ENCODE measurements at regions not wholly inside any gene's neighbourhood (a gene's known extent, or its start where the extent isn't known, plus 50 kb on each side); places are given as distances from the start of the nearest gene placed in this dataset.

- no peak for DNase-seq
- Histone ChIP-seq H3K36me3 (ENCODE audit: control insufficient read depth, insufficient read depth, low read length) (no peaks in the 10 kb centered on the region), H3K27ac (ENCODE audit: insufficient read depth, low read length, poor library complexity, severe bottlenecking) (no peak overlapping the region), H3K4me1 (ENCODE audit: control insufficient read depth, insufficient read depth, low read length, poor library complexity, severe bottlenecking) (peaks cover 8% of the 10 kb centered on the region), H3K27me3 (replicated peaks; ENCODE audit: control insufficient read depth, insufficient read depth, low read length, poor library complexity, severe bottlenecking) (peaks cover 20% of the 10 kb centered on the region), H3K4me3 (ENCODE audit: insufficient read depth, low read depth, low read length, poor library complexity, severe bottlenecking) (no peak overlapping the region), H3K9me3 (ENCODE audit: control insufficient read depth, low read length) (no peaks in the 10 kb centered on the region)
Observed at GRCh38 chr1:39085174-39085573, 59.0 kb downstream of the NDUFS5 start.

- H3K4me1 ChIP-seq (ENCODE audit: control insufficient read depth, insufficient read depth, low read length, poor library complexity, severe bottlenecking) = peaks cover 6% of the 10 kb centered on the region
- H3K27me3 ChIP-seq (replicated peaks; ENCODE audit: control insufficient read depth, insufficient read depth, low read length, poor library complexity, severe bottlenecking) = peaks cover 12% of the 10 kb centered on the region
- no peak overlapping the region for H3K4me3 ChIP-seq (ENCODE audit: insufficient read depth, low read depth, low read length, poor library complexity, severe bottlenecking)
- H3K27ac ChIP-seq (ENCODE audit: insufficient read depth, low read length, poor library complexity, severe bottlenecking) = no peak overlapping the region
- no peaks in the 10 kb centered on the region for H3K9me3 ChIP-seq (ENCODE audit: control insufficient read depth, low read length)
- DNase-seq = no peak
- H3K36me3 ChIP-seq (ENCODE audit: control insufficient read depth, insufficient read depth, low read length) = no peaks in the 10 kb centered on the region
Observed at GRCh38 chr1:39086386-39086785, 60.2 kb downstream of the NDUFS5 start.

GRCh38 chr1:39086865-39087409, 60.8 kb downstream of the NDUFS5 start:
- H3K4me3 ChIP-seq (ENCODE audit: insufficient read depth, low read depth, low read length, poor library complexity, severe bottlenecking) = no peak overlapping the region
- DNase-seq = no peak
- peaks cover 7% of the 10 kb centered on the region for H3K27me3 ChIP-seq (replicated peaks; ENCODE audit: control insufficient read depth, insufficient read depth, low read length, poor library complexity, severe bottlenecking)
- peaks cover 5% of the 10 kb centered on the region for H3K4me1 ChIP-seq (ENCODE audit: control insufficient read depth, insufficient read depth, low read length, poor library complexity, severe bottlenecking)
- H3K27ac ChIP-seq (ENCODE audit: insufficient read depth, low read length, poor library complexity, severe bottlenecking) = no peak overlapping the region
- H3K36me3 ChIP-seq (ENCODE audit: control insufficient read depth, insufficient read depth, low read length) = no peaks in the 10 kb centered on the region
- H3K9me3 ChIP-seq (ENCODE audit: control insufficient read depth, low read length) = no peaks in the 10 kb centered on the region

- DNase-seq = no peak
- Histone ChIP-seq H3K4me3 (ENCODE audit: insufficient read depth, low read depth, low read length, poor library complexity, severe bottlenecking) (no peak overlapping the region), H3K9me3 (ENCODE audit: control insufficient read depth, low read length) (no peaks in the 10 kb centered on the region), H3K27me3 (replicated peaks; ENCODE audit: control insufficient read depth, insufficient read depth, low read length, poor library complexity, severe bottlenecking) (peaks cover 2% of the 10 kb centered on the region), H3K4me1 (ENCODE audit: control insufficient read depth, insufficient read depth, low read length, poor library complexity, severe bottlenecking) (peaks cover 3% of the 10 kb centered on the region), H3K36me3 (ENCODE audit: control insufficient read depth, insufficient read depth, low read length) (no peaks in the 10 kb centered on the region), H3K27ac (ENCODE audit: insufficient read depth, low read length, poor library complexity, severe bottlenecking) (no peak overlapping the region)
Observed at GRCh38 chr1:39087435-39087834, 61.3 kb downstream of the NDUFS5 start.

- Histone ChIP-seq H3K4me1 (ENCODE audit: control insufficient read depth, insufficient read depth, low read length, poor library complexity, severe bottlenecking) (peaks cover 3% of the 10 kb centered on the region), H3K36me3 (ENCODE audit: control insufficient read depth, insufficient read depth, low read length) (no peaks in the 10 kb centered on the region), H3K27ac (ENCODE audit: insufficient read depth, low read length, poor library complexity, severe bottlenecking) (no peak overlapping the region), H3K4me3 (ENCODE audit: insufficient read depth, low read depth, low read length, poor library complexity, severe bottlenecking) (no peak overlapping the region), H3K27me3 (replicated peaks; ENCODE audit: control insufficient read depth, insufficient read depth, low read length, poor library complexity, severe bottlenecking) (no peaks in the 10 kb centered on the region), H3K9me3 (ENCODE audit: control insufficient read depth, low read length) (no peaks in the 10 kb centered on the region)
- no peak for DNase-seq
Observed at GRCh38 chr1:39088658-39089057, 62.5 kb downstream of the NDUFS5 start.

GRCh38 chr1:39089931-39090521, 63.9 kb downstream of the NDUFS5 start:
- DNase-seq = no peak
- Histone ChIP-seq H3K9me3 (ENCODE audit: control insufficient read depth, low read length) (no peaks in the 10 kb centered on the region), H3K4me3 (ENCODE audit: insufficient read depth, low read depth, low read length, poor library complexity, severe bottlenecking) (no peak overlapping the region), H3K4me1 (ENCODE audit: control insufficient read depth, insufficient read depth, low read length, poor library complexity, severe bottlenecking) (peaks cover 3% of the 10 kb centered on the region), H3K27me3 (replicated peaks; ENCODE audit: control insufficient read depth, insufficient read depth, low read length, poor library complexity, severe bottlenecking) (no peaks in the 10 kb centered on the region), H3K27ac (ENCODE audit: insufficient read depth, low read length, poor library complexity, severe bottlenecking) (no peak overlapping the region), H3K36me3 (ENCODE audit: control insufficient read depth, insufficient read depth, low read length) (no peaks in the 10 kb centered on the region)

- Histone ChIP-seq H3K9me3 (ENCODE audit: control insufficient read depth, low read length) (no peaks in the 10 kb centered on the region), H3K36me3 (ENCODE audit: control insufficient read depth, insufficient read depth, low read length) (no peaks in the 10 kb centered on the region), H3K4me3 (ENCODE audit: insufficient read depth, low read depth, low read length, poor library complexity, severe bottlenecking) (no peak overlapping the region), H3K27me3 (replicated peaks; ENCODE audit: control insufficient read depth, insufficient read depth, low read length, poor library complexity, severe bottlenecking) (no peaks in the 10 kb centered on the region), H3K4me1 (ENCODE audit: control insufficient read depth, insufficient read depth, low read length, poor library complexity, severe bottlenecking) (peaks cover 3% of the 10 kb centered on the region), H3K27ac (ENCODE audit: insufficient read depth, low read length, poor library complexity, severe bottlenecking) (no peak overlapping the region)
- DNase-seq = no peak
Observed at GRCh38 chr1:39090757-39091380, 64.7 kb downstream of the NDUFS5 start.

GRCh38 chr1:39091845-39092645, 65.9 kb downstream of the NDUFS5 start:
- H3K4me3 ChIP-seq (ENCODE audit: insufficient read depth, low read depth, low read length, poor library complexity, severe bottlenecking) = no peak overlapping the region
- H3K4me1 ChIP-seq (ENCODE audit: control insufficient read depth, insufficient read depth, low read length, poor library complexity, severe bottlenecking) = peaks cover 3% of the 10 kb centered on the region
- peak in 1 of 3 donors; percentile 38 for DNase-seq
- H3K27me3 ChIP-seq (replicated peaks; ENCODE audit: control insufficient read depth, insufficient read depth, low read length, poor library complexity, severe bottlenecking) = no peaks in the 10 kb centered on the region
- no peaks in the 10 kb centered on the region for H3K9me3 ChIP-seq (ENCODE audit: control insufficient read depth, low read length)
- no peak overlapping the region for H3K27ac ChIP-seq (ENCODE audit: insufficient read depth, low read length, poor library complexity, severe bottlenecking)
- H3K36me3 ChIP-seq (ENCODE audit: control insufficient read depth, insufficient read depth, low read length) = no peaks in the 10 kb centered on the region

- Histone ChIP-seq H3K4me3 (ENCODE audit: insufficient read depth, low read depth, low read length, poor library complexity, severe bottlenecking) (no peak overlapping the region), H3K9me3 (ENCODE audit: control insufficient read depth, low read length) (no peaks in the 10 kb centered on the region), H3K27ac (ENCODE audit: insufficient read depth, low read length, poor library complexity, severe bottlenecking) (no peak overlapping the region), H3K27me3 (replicated peaks; ENCODE audit: control insufficient read depth, insufficient read depth, low read length, poor library complexity, severe bottlenecking) (no peaks in the 10 kb centered on the region), H3K36me3 (ENCODE audit: control insufficient read depth, insufficient read depth, low read length) (no peaks in the 10 kb centered on the region), H3K4me1 (ENCODE audit: control insufficient read depth, insufficient read depth, low read length, poor library complexity, severe bottlenecking) (peaks cover 6% of the 10 kb centered on the region)
- DNase-seq = no peak
Observed at GRCh38 chr1:39094685-39095084, 68.5 kb downstream of the NDUFS5 start.
